HT-29 (cell line): ENCODE measurements at regions not wholly inside any gene's neighbourhood (a gene's known extent, or its start where the extent isn't known, plus 50 kb on each side); places are given as distances from the start of the nearest gene placed in this dataset.

Experiments
- DNase-seq: peaks from one replicate; pipeline ENCODE4 v3.0.0-alpha.2; 2015; ENCODE audit warnings: low spot score

DNA sequence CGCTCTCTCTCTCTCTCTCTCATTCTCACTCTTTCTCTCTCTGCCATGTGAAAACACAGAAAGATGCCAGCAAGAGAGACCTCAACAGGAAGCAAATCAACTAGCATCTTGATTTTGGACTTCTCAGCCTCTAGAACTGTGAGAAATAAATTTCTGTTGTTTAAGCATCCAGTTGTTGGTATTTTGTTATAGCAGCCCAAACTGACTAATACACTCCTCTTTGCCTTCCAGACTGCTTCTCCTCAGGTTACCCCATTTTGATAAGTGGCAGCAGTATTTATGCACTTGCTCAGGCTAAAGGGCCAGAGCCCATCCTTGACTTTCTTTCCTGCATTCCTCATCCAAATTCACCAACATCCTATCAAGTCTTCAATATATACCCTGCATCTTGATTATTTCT, 76.6 kb upstream of the NANOGP8 start:
- no peak for DNase-seq

DNA sequence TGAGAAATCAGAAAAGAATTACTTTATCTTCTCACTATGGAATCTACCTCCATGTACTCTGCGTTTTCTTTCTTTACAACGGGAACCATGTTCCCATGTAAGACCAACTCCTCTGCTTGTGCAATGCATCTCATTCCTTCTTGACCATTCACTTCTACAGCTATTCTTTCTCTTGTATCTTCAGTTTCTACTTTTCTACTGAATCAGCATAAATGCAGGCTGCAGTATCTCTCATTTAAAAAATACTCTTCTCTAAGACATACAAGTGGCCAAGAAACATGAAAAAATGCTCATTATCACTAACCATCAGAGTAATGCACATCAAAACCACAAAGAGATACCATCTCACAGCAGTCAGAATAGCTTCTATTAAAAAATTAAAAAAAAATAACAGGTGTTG, 74.1 kb upstream of the NANOGP8 start:
- no peak for DNase-seq

DNA sequence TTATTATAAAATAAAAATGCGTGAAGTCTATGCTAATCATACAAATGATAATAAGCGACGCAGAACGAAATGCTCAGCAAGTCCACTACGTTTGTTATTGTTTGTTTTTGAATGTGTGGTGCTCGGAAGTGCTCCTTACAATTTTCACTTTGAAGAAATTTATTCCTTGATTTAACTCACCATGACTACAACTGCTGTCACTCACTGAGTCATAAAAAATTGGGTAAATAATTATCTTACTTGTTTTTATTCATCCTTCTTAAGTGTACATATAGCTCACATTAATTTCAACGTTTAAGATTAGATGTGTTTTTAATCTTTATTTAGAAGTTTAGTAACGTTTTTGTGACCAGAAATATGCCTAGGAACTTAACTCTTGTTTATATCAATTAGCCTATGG, 66.7 kb upstream of the NANOGP8 start:
- DNase-seq, result no peak

DNA sequence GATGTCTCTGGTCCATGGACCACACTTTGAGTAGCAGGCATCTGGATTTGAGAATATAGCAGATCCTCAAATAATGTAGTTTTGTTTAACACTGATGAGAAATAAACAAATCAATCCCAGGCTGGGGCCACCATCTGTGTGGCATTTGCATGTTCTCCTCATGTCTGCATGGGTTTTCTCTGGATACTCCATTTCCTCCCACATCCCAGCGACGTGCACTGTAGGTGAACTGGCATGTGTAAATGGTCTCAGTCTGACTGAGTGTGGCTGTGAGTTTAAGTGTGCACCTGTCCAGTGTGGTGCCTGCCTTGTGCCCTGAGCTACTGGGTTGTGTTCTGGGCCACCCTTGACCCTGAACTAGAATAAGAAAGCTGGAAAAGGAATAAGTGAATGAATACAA, 66.3 kb upstream of the NANOGP8 start:
- DNase-seq, result no peak

DNA sequence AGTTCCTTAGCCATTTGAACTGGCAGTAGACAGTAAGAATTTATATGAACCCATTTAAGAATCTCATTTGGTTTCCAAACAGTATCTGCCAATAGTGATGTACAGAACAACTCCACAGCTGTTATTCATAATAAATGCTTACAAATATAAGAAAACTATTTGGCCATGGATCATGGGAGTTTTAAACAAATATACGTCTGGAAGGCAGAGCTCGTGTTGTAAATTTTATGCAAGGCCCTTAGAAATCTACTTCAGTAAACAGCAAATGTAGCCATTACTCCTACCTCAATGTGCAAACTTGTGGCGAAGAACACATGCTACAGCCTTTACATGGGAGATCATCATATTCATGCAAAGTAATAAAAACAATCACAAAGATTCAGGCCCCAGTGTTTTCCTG, 65.3 kb upstream of the NANOGP8 start:
- DNase-seq, result no peak

DNA sequence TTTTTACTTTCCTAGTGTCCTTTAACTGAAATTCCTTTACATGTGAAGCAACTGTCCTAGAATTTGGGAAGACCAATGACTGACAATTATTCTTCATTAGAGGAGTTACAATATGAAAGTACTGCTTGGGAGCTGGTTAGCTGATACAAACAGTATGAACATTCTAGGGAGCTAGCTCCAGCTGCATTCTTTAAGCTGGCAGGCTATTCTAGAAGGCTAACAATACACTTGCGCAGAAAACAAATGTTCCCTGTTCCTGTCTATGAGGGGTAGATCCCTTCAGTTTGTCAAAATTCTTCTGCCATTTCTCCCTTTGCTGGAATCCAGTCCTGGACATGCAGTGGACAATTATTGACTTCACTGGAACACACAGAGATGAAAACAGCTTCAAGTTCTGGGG, 60.2 kb upstream of the NANOGP8 start:
- DNase-seq, result no peak

DNA sequence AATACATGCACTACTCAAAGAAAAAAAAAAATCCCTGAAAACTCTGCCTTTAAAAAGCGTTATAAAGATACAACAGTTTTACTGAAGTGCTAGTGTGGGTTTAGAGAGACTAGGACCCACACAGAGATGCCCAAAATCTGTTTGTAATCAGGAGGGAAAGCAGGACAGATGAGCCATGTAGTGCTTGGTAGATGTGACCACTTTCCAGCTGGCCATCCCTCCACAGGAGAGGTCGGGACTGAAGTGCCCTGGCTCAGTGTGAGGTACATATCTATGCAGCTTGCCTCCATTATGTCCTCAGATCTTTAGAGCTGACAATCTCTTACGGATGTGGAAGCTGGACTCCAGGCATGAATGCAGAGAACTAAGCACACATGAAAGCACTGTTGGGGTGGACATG, 57.5 kb upstream of the NANOGP8 start:
- DNase-seq, result no peak

DNA sequence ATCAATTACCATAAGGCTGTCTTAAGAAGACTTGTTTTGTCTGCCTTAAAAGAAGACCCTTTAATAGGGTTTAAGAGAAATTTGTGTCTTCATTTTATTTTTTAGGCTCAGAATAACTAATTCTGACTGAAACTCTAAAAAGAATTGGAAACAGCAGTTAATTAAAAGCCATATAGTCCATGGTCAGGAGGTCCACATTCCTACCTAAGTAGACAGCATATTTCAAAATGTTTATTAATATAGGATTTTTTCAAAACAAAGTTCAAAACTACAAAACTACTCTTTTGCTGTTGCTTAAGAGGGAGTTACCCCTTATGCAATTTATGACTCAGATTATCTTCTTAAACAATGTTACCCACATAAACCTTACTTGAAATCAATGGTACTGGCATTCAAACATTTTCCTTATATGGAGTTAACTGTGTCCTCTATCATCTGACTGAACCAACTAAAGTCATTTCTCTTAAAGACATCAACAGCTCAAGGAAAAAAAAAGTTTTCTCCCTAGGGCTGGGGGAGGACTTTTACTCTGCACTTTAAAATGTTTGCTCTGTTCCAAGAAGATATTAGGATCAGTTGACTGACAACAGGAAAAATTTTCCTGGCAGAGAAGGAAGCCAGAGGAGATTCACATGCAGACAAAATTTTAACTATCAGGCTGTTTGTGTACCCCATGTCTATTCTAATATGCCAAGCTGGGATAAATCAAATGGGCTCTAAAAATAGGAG, 56.8 kb upstream of the NANOGP8 start:
- no peak for DNase-seq

DNA sequence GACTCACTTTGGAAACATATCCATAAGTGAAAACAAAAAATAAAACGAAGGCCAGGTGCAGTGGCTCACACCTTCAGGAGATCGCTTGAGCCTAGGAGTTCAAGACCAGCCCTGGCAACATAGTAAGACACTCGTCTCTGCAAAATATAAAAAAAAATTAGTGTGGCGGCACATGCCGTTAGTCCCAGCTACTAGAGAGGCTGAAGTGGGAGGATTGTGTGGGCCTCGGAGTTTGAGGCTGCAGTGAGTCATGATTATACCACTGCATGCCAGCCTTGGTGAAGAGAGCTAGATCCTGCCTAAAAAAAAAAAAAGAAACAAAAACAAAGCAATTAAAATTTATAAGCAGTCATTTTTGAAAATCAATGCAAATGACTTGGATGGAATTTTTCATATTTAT, 54.7 kb upstream of the NANOGP8 start:
- DNase-seq, result no peak

DNA sequence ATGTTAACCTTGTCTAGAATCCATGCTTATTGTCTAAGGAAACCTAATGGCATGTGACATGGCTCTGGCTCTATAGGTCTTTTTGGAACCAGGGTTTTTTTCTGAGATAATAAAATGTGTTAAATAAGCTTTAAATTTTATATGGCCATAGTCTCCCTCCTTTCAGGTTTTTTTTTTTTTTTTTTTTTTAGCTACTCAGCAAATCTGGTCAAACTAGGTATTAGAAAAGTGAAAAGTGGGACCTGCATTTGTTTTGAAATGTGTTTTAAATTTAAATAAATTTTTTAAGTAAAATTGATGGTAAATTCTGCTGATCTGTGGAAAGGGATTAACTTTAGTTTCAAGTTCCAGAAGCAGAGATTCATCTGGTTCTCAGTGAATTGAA, 52.1 kb upstream of the NANOGP8 start:
- no peak for DNase-seq

DNA sequence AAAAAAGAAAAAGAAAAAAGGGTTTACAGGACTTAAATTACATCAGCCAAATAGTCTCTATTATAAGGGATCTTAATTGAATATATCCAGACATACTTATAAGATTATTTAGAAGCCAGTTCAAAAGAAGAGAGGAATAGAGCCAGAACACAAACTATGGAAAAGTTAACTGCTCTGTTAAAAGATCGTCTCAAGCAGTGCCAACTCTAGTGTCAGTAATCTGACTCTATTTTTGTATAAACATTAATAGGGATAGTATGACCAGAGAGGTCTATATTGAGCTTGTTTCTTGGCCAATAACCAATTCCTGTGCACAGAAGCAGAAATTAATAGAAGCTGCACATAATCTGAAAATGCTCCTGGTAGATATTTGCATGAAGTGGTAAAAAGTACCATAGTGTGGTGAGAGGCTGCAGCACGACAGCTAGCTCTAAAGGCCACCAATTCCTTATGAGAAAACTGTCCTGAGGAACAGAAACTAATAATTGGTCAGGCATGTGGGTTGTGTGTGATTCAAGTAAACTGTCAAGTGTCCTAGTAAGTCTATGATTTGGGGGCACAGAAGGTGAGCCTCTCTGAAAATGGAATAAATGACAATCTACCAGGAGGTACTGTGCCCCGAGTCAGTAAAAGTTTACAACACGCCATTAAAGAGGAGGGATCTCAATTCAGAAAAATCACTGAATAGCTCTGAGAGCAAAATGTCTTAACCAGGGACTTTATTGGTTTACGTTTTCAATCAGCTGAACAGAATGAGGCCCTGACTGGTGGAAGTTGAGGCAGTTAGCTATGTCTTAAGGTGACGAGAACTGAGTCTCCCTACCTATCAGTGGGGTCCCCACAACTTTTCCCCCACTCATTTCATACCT, 51.5 kb upstream of the NANOGP8 start:
- DNase-seq, result no peak
